ENCODE measurements at regions not wholly inside any gene's neighbourhood (a gene's known extent, or its start where the extent isn't known, plus 50 kb on each side); places are given as distances from the start of the nearest gene placed in this dataset.

- H3K4me3 ChIP-seq (ENCODE audit: low read depth, low read length) = no peak overlapping the region
- TF ChIP-seq CTCF (IDR thresholded peaks at IDR 0.05; ENCODE audit: low read depth, low read length) = no peak
Observed at GRCh38 chr5:68822796-68823195, 271.0 kb upstream of the SLC30A5 start.

- TF ChIP-seq CTCF (IDR thresholded peaks at IDR 0.05; ENCODE audit: low read depth, low read length) = no peak
Observed at GRCh38 chr5:68823301-68823700, 270.5 kb upstream of the SLC30A5 start.

DNA sequence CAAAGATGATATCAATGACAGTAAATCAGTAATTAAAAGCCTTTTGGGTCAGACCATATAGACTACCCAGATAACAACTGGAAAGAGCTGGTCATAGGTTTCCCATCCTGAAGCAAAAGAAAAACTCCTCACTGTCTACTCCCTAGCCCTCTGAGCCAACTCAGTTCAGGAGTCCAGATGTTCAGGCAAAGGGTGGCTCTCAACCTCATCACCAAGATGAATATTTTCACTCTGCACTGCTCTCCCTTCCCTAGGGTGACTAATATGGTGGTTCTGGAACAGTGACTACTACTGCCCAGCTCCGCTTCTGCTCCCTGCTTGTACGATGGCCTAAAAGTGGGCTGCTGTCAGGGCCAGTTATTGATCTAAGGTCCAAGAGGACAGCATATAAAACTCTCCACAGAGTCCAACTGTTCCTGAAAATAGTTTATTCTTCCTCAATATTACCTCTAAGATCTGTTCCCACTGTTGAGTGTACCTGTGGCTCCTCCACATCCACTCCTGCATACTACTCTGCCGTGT is 263.4 kb upstream of the SLC30A5 start:
- TF ChIP-seq CTCF (IDR thresholded peaks at IDR 0.05; ENCODE audit: low read depth, low read length) = no peak
- no peak overlapping the region for H3K4me3 ChIP-seq (ENCODE audit: low read depth, low read length)

More at GRCh38 chr5:68823301-68823700, 270.5 kb upstream of the SLC30A5 start:
- H3K4me3 ChIP-seq (ENCODE audit: low read depth, low read length) = no peak overlapping the region

GRCh38 chr5:68834491-68834981 is 259.3 kb upstream of the SLC30A5 start:
- H3K4me3 ChIP-seq (ENCODE audit: low read depth, low read length) = no peak overlapping the region
- TF ChIP-seq CTCF (IDR thresholded peaks at IDR 0.05; ENCODE audit: low read depth, low read length) = no peak

- no peak overlapping the region for H3K4me3 ChIP-seq (ENCODE audit: low read depth, low read length)
- no peak for TF ChIP-seq CTCF (IDR thresholded peaks at IDR 0.05; ENCODE audit: low read depth, low read length)
Observed at GRCh38 chr5:68838157-68838718, 255.6 kb upstream of the SLC30A5 start.

GRCh38 chr5:68839019-68839552 is 254.7 kb upstream of the SLC30A5 start:
- H3K4me3 ChIP-seq (ENCODE audit: low read depth, low read length) = no peak overlapping the region
- TF ChIP-seq CTCF (IDR thresholded peaks at IDR 0.05; ENCODE audit: low read depth, low read length) = no peak

- TF ChIP-seq CTCF (IDR thresholded peaks at IDR 0.05; ENCODE audit: low read depth, low read length) = no peak
Observed at GRCh38 chr5:68843624-68844364, 250.0 kb upstream of the SLC30A5 start.

More at GRCh38 chr5:68843624-68844364, 250.0 kb upstream of the SLC30A5 start:
- no peak overlapping the region for H3K4me3 ChIP-seq (ENCODE audit: low read depth, low read length)
